ENCODE measurements at regions not wholly inside any gene's neighbourhood (a gene's known extent, or its start where the extent isn't known, plus 50 kb on each side); places are given as distances from the start of the nearest gene placed in this dataset.

- ChIA-PET POLR2A (no interaction called here), CTCF (interaction anchor here (0.6 kb wide), 1 partner anchor 8 kb away, joined by 3 read pairs; no protein-coding TSS in a partner anchor)
- TF ChIP-seq ZFP3 (tag by site-specific recombination; IDR thresholded peaks at IDR 0.05; ENCODE audit: low read depth) (peak; percentile 81), KLF16 (tag by site-specific recombination; IDR thresholded peaks at IDR 0.05) (no peak), ZNF549 (tag by site-specific recombination; IDR thresholded peaks at IDR 0.05) (no peak)
- no peak overlapping the region for H3K4me3 ChIP-seq (ENCODE audit: low read depth, low read length)
- H3K9me3 ChIP-seq (ENCODE audit: control insufficient read depth, insufficient read depth, low read depth, low read length), result no peaks in the 10 kb centered on the region
- H3K27ac ChIP-seq (ENCODE audit: extremely low read depth, low read depth, low read length), result no peak overlapping the region
- no peaks in the 10 kb centered on the region for H3K36me3 ChIP-seq (ENCODE audit: control insufficient read depth in 2 of 2, insufficient read depth in 1 of 2, low read length in 2 of 2)
- H3K4me1 ChIP-seq (ENCODE audit: control insufficient read depth, insufficient read depth, low read length), result peaks cover 3% of the 10 kb centered on the region; the same call in 1 of the 2 replicates
Measured at GRCh38 chr10:88094795-88095194, 231.4 kb downstream of the PTEN start.

- Histone ChIP-seq H3K36me3 (ENCODE audit: control insufficient read depth in 2 of 2, insufficient read depth in 1 of 2, low read length in 2 of 2) (no peaks in the 10 kb centered on the region), H3K4me1 (ENCODE audit: control insufficient read depth, insufficient read depth, low read length) (peaks cover 7% of the 10 kb centered on the region; the same call in 1 of the 2 replicates), H3K4me3 (ENCODE audit: low read depth, low read length) (no peak overlapping the region), H3K27ac (ENCODE audit: extremely low read depth, low read depth, low read length) (no peak overlapping the region), H3K9me3 (ENCODE audit: control insufficient read depth, insufficient read depth, low read depth, low read length) (no peaks in the 10 kb centered on the region)
- ChIA-PET POLR2A (interaction anchor here (0.6 kb wide), 1 partner anchor 419 kb away, joined by 10 read pairs; no protein-coding TSS in a partner anchor), CTCF (interaction anchor here (0.6 to 1.4 kb wide), 3 partner anchors 8 to 244 kb away, joined by 3 read pairs; no protein-coding TSS in a partner anchor)
- 0 out of 2 replicates have a peak, but pooled peaks have one; percentile 30 for TF ChIP-seq ZEB2 (tag by site-specific recombination; IDR thresholded peaks at IDR 0.05)
- TF ChIP-seq ZBTB44 (tag by site-specific recombination; IDR thresholded peaks at IDR 0.05), result peak; percentile 87
- TF ChIP-seq OSR2 (tag by site-specific recombination; IDR thresholded peaks at IDR 0.05), result peak; percentile 41; the same call in 1 of the 2 replicates
- no peak for TF ChIP-seq ZNF391 (tag by site-specific recombination; IDR thresholded peaks at IDR 0.05; ENCODE audit: borderline replicate concordance, low read depth)
- no peak for TF ChIP-seq ZNF214 (tag by site-specific recombination; IDR thresholded peaks at IDR 0.05; ENCODE audit: borderline replicate concordance)
Measured at GRCh38 chr10:88095223-88095721, 231.8 kb downstream of the PTEN start.

- no peak for TF ChIP-seq SETDB1 (IDR thresholded peaks at IDR 0.05; ENCODE audit: insufficient read length, low read length)
- no peak for TF ChIP-seq ZBTB6 (tag by site-specific recombination; IDR thresholded peaks at IDR 0.05)
- TF ChIP-seq ZFP3 (tag by site-specific recombination; IDR thresholded peaks at IDR 0.05; ENCODE audit: low read depth), result no peak
- no peak for TF ChIP-seq ZNF174 (tag by site-specific recombination; IDR thresholded peaks at IDR 0.05)
- TF ChIP-seq ZNF10 (tag by site-specific recombination; IDR thresholded peaks at IDR 0.05), result no peak
- no peak for TF ChIP-seq ZNF596 (tag by site-specific recombination; IDR thresholded peaks at IDR 0.05)
- no peak for TF ChIP-seq PBX3 (CRISPR knock-in tag; IDR thresholded peaks at IDR 0.05)
- TF ChIP-seq PATZ1 (tag by site-specific recombination; IDR thresholded peaks at IDR 0.05), result no peak
- no peak for TF ChIP-seq ZSCAN5A (tag by site-specific recombination; IDR thresholded peaks at IDR 0.05)
- TF ChIP-seq EGR2 (tag by site-specific recombination; IDR thresholded peaks at IDR 0.05; ENCODE audit: low read depth), result no peak
- TF ChIP-seq ZNF660 (tag by site-specific recombination; IDR thresholded peaks at IDR 0.05), result no peak
- Histone ChIP-seq H3K36me3 (ENCODE audit: control insufficient read depth in 2 of 2, insufficient read depth in 1 of 2, low read length in 2 of 2) (no peaks in the 10 kb centered on the region), H3K9me3 (ENCODE audit: control insufficient read depth, insufficient read depth, low read depth, low read length) (no peaks in the 10 kb centered on the region), H3K27ac (ENCODE audit: extremely low read depth, low read depth, low read length) (no peak overlapping the region), H3K4me1 (ENCODE audit: control insufficient read depth, insufficient read depth, low read length) (peaks cover 8% of the 10 kb centered on the region; the same call in 1 of the 2 replicates), H3K4me3 (ENCODE audit: low read depth, low read length) (no peak overlapping the region)
- ChIA-PET CTCF (interaction anchor here (0.6 to 1.4 kb wide), 3 partner anchors 16 to 245 kb away, joined by 3 read pairs; no protein-coding TSS in a partner anchor), POLR2A (interaction anchor here (0.6 kb wide), 1 partner anchor 420 kb away, joined by 10 read pairs; no protein-coding TSS in a partner anchor)
Measured at GRCh38 chr10:88095778-88096431, 232.5 kb downstream of the PTEN start.
